ENCODE measurements at regions not wholly inside any gene's neighbourhood (a gene's known extent, or its start where the extent isn't known, plus 50 kb on each side); places are given as distances from the start of the nearest gene placed in this dataset.

GRCh38 chr16:22664132-22664531 lies 149.8 kb upstream of the HS3ST2 start:
- intact Hi-C loops (cut with DNase I) = no loop called here
- H3K4me1 ChIP-seq (ENCODE audit: insufficient read depth) = no peaks in the 10 kb centered on the region
- WGBS, 3 donors = 69 to 77% (median 70%) methylated on average over 4 of the region's 4 CpGs
- no peaks in the 10 kb centered on the region for H3K27me3 ChIP-seq
- TF ChIP-seq POLR2A (IDR thresholded peaks at IDR 0.05) (no peak), EP300 (IDR thresholded peaks at IDR 0.05) (no peak)
- no peaks in the 10 kb centered on the region for H3K36me3 ChIP-seq
- H3K4me3 ChIP-seq = no peak overlapping the region
- H3K27ac ChIP-seq = no peak overlapping the region
- DNase-seq = no peak
- peaks cover 0 to 4% of the 10 kb centered on the region in 2 donors for H3K9me3 ChIP-seq

DNA sequence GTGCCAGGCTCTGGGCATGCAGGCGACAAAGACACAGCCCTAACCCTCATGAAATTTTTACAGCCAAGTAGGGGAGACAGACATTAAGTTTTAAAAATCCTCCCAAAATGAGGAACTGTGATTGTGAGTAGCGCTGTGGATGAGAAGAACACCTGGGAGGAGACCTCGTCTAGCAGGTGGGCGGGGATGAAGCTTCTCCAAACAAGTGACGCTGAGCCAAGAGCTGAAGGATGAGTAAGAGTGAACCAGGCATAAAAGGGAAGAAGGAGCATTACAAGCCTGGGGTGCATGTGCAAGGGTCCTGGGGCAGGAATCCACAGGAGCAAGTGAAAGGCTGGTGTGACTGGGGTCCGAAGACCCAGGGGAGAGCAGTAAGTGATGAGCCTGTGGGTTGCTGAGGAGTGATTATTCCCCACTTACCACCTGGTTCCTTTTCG lies 149.4 kb upstream of the HS3ST2 start:
- no peak overlapping the region for H3K4me3 ChIP-seq
- intact Hi-C loops (cut with DNase I) = no loop called here
- H3K9me3 ChIP-seq = peaks cover 0 to 4% of the 10 kb centered on the region in 2 donors
- H3K27me3 ChIP-seq = no peaks in the 10 kb centered on the region
- H3K36me3 ChIP-seq = no peaks in the 10 kb centered on the region
- H3K27ac ChIP-seq = no peak overlapping the region
- WGBS, 3 donors = 71 to 85% (median 74%) methylated on average over 7 of the region's 7 CpGs
- TF ChIP-seq POLR2A (IDR thresholded peaks at IDR 0.05) (no peak), CTCF (IDR thresholded peaks at IDR 0.05) (no peak), EP300 (IDR thresholded peaks at IDR 0.05) (no peak)
- DNase-seq = no peak
- H3K4me1 ChIP-seq (ENCODE audit: insufficient read depth) = no peaks in the 10 kb centered on the region

- 71 to 82% (median 73%) methylated on average over 9 of the region's 9 CpGs for WGBS, 3 donors
- H3K9me3 ChIP-seq = peaks cover 0 to 4% of the 10 kb centered on the region in 2 donors
- no peaks in the 10 kb centered on the region for H3K27me3 ChIP-seq
- H3K27ac ChIP-seq = no peak overlapping the region
- intact Hi-C loops (cut with DNase I) = no loop called here
- no peaks in the 10 kb centered on the region for H3K4me1 ChIP-seq (ENCODE audit: insufficient read depth)
- H3K4me3 ChIP-seq = no peak overlapping the region
- H3K36me3 ChIP-seq = no peaks in the 10 kb centered on the region
- no peak for TF ChIP-seq CTCF (IDR thresholded peaks at IDR 0.05)
- TF ChIP-seq POLR2A (IDR thresholded peaks at IDR 0.05) = no peak
- TF ChIP-seq EP300 (IDR thresholded peaks at IDR 0.05) = no peak
- DNase-seq = no peak
These were observed 148.7 kb upstream of the HS3ST2 start for GRCh38 chr16:22665048-22665797.

- TF ChIP-seq CTCF (IDR thresholded peaks at IDR 0.05) (no peak), POLR2A (IDR thresholded peaks at IDR 0.05) (no peak), EP300 (IDR thresholded peaks at IDR 0.05) (no peak)
- H3K27ac ChIP-seq = no peak overlapping the region
- no peaks in the 10 kb centered on the region for H3K27me3 ChIP-seq
- intact Hi-C loops (cut with DNase I) = no loop called here
- WGBS, 3 donors = 52 to 89% (median 56%) methylated on average over 4 of the region's 4 CpGs
- no peaks in the 10 kb centered on the region for H3K36me3 ChIP-seq
- peaks cover 0 to 4% of the 10 kb centered on the region in 2 donors for H3K9me3 ChIP-seq
- no peak overlapping the region for H3K4me3 ChIP-seq
- peaks cover 1% of the 10 kb centered on the region for H3K4me1 ChIP-seq (ENCODE audit: insufficient read depth)
- DNase-seq = no peak
These were observed 148.2 kb upstream of the HS3ST2 start for GRCh38 chr16:22665803-22666202.

DNA sequence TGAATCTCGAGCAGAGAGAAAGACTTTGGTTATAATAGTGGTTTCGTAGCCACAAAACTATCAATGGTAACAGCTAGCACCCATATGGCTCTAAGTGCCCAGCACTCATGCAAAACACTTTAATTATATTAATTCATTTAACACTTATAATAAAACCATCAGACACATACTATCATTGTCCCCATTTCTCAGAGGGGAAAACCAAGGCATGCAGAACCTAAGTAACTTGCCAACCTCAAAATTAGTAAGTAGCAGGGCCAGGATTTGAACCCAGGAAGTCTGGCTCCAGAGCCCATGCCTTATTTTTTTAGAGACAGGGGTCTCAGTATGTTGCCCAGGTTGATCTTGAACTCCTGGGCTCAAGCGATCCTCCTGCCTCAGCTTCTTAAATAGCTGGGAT lies 145.6 kb upstream of the HS3ST2 start:
- DNase-seq = no peak
- TF ChIP-seq CTCF (IDR thresholded peaks at IDR 0.05) = no peak
- TF ChIP-seq POLR2A (IDR thresholded peaks at IDR 0.05) = no peak
- no peak for TF ChIP-seq EP300 (IDR thresholded peaks at IDR 0.05)
- intact Hi-C loops (cut with DNase I) = no loop called here
- no peaks in the 10 kb centered on the region for H3K36me3 ChIP-seq
- WGBS, 3 donors = 81 to 86% (median 82%) methylated on average over 3 of the region's 3 CpGs
- no peaks in the 10 kb centered on the region for H3K27me3 ChIP-seq
- peaks cover 1% of the 10 kb centered on the region for H3K4me1 ChIP-seq (ENCODE audit: insufficient read depth)
- no peak overlapping the region for H3K4me3 ChIP-seq
- H3K27ac ChIP-seq = no peak overlapping the region
- H3K9me3 ChIP-seq = no peaks in the 10 kb centered on the region
